Islet of Langerhans (tissue), 1 donor: ENCODE measurements at regions not wholly inside any gene's neighbourhood (a gene's known extent, or its start where the extent isn't known, plus 50 kb on each side); places are given as distances from the start of the nearest gene placed in this dataset.
"Not testable (repeated sequence)": the region's sequence is repeated elsewhere in the genome, so short reads cannot be mapped to it uniquely, and the experiment has no call there.

Source experiments
- FAIRE-seq: peaks from one replicate; lab custom pipeline; 2011; peaks lifted over from hg19 to GRCh38; lab: Jason Lieb, UNC

GRCh38 chr6:21773576-21773968 lies 180.0 kb downstream of the SOX4 start:
- no peak for FAIRE-seq

GRCh38 chr6:21777846-21778245 lies 184.3 kb downstream of the SOX4 start:
- no peak for FAIRE-seq

GRCh38 chr6:21780141-21780540 lies 186.6 kb downstream of the SOX4 start:
- FAIRE-seq: no peak

- FAIRE-seq: no peak
Observed at GRCh38 chr6:21780679-21781078, 187.1 kb downstream of the SOX4 start.

GRCh38 chr6:21781128-21781527 lies 187.6 kb downstream of the SOX4 start:
- no peak for FAIRE-seq

- no peak for FAIRE-seq
Observed at GRCh38 chr6:21785164-21785563, 191.6 kb downstream of the SOX4 start.

- no peak for FAIRE-seq
Observed at GRCh38 chr6:21791056-21791455, 197.5 kb downstream of the SOX4 start.

GRCh38 chr6:21791581-21791980 lies 198.0 kb downstream of the SOX4 start:
- no peak for FAIRE-seq

- no peak for FAIRE-seq
Observed at GRCh38 chr6:21792177-21792576, 198.6 kb downstream of the SOX4 start.

- FAIRE-seq: not testable (repeated sequence)
Observed at GRCh38 chr6:21796979-21797378, 203.4 kb downstream of the SOX4 start.

- FAIRE-seq: no peak
Observed at GRCh38 chr6:21798468-21798867, 204.9 kb downstream of the SOX4 start.

GRCh38 chr6:21800330-21800729 lies 206.8 kb downstream of the SOX4 start:
- FAIRE-seq: no peak

GRCh38 chr6:21800948-21801438 lies 207.4 kb downstream of the SOX4 start:
- no peak for FAIRE-seq

- no peak for FAIRE-seq
Observed at GRCh38 chr6:21801446-21802174, 208.1 kb downstream of the SOX4 start.

- no peak for FAIRE-seq
Observed at GRCh38 chr6:21802175-21802822, 208.7 kb downstream of the SOX4 start.

- FAIRE-seq: no peak
Observed at GRCh38 chr6:21804941-21805610, 211.5 kb downstream of the SOX4 start.

- FAIRE-seq: no peak
Observed at GRCh38 chr6:21807299-21808044, 213.9 kb downstream of the SOX4 start.

GRCh38 chr6:21808045-21808470 lies 214.5 kb downstream of the SOX4 start:
- no peak for FAIRE-seq

- FAIRE-seq: no peak
Observed at GRCh38 chr6:21808551-21809242, 215.1 kb downstream of the SOX4 start.

- no peak for FAIRE-seq
Observed at GRCh38 chr6:21811484-21811883, 217.9 kb downstream of the SOX4 start.

- FAIRE-seq: no peak
Observed at GRCh38 chr6:21816231-21816630, 222.7 kb downstream of the SOX4 start.

GRCh38 chr6:21820442-21820841 lies 226.9 kb downstream of the SOX4 start:
- no peak for FAIRE-seq
